B cell (primary cell): ENCODE measurements at regions not wholly inside any gene's neighbourhood (a gene's known extent, or its start where the extent isn't known, plus 50 kb on each side); places are given as distances from the start of the nearest gene placed in this dataset.
"Not testable (repeated sequence)": the region's sequence is repeated elsewhere in the genome, so short reads cannot be mapped to it uniquely, and the experiment has no call there.

Experiments
- CTCF ChIP-seq: fragments of 200-600 bp; IDR thresholded peaks from one replicate; pipeline ENCODE4 v1.8.0; 2022; ENCODE audit warnings: antibody characterized with exemption, mild to moderate bottlenecking
- EZH2 ChIP-seq: IDR thresholded peaks from 2 replicates; pipeline ENCODE4 v1.6.1; 2012; ENCODE audit warnings: borderline replicate concordance, low read depth, mild to moderate bottlenecking, moderate library complexity, low read length; ENCODE audit not compliant: insufficient read depth, poor library complexity, severe bottlenecking

- TF ChIP-seq CTCF, EZH2: not testable (repeated sequence)
These were observed 174.3 kb downstream of the SPATA31A6 start for GRCh38 chr9:42357604-42358373.
